Ectodermal cell (in vitro differentiated cells): ENCODE measurements at regions not wholly inside any gene's neighbourhood (a gene's known extent, or its start where the extent isn't known, plus 50 kb on each side); places are given as distances from the start of the nearest gene placed in this dataset.

Experiments
- H3K27ac ChIP-seq: 2 replicates; pipeline ENCODE4 v1.7.0; 2013; ENCODE audit warnings: mild to moderate bottlenecking, low read depth, low read length; ENCODE audit not compliant: insufficient read depth, poor library complexity, severe bottlenecking
- H3K27me3 ChIP-seq: 2 replicates; pipeline ENCODE4 v1.7.0; 2013; ENCODE audit warnings: mild to moderate bottlenecking, low read length; ENCODE audit not compliant: insufficient read depth, control insufficient read depth, poor library complexity, severe bottlenecking
- H3K36me3 ChIP-seq: one replicate; pipeline ENCODE4 v1.7.0; 2013; ENCODE audit warnings: low read length; ENCODE audit not compliant: control insufficient read depth, insufficient read depth
- H3K4me1 ChIP-seq: one replicate; pipeline ENCODE4 v1.7.0; 2013; ENCODE audit warnings: low read length; ENCODE audit not compliant: control insufficient read depth, insufficient read depth
- H3K4me3 ChIP-seq: 2 replicates; pipeline ENCODE4 v1.7.0; 2013; ENCODE audit warnings: low read depth, low read length, control low read depth; ENCODE audit not compliant: insufficient read depth
- H3K9me3 ChIP-seq: 2 replicates; pipeline ENCODE4 v1.7.0; 2013; ENCODE audit warnings: mild to moderate bottlenecking, low read length, moderate library complexity; ENCODE audit not compliant: control insufficient read depth
- WGBS, 2 experiments: methylation state at CpG; one replicate each; pipeline ENCODE4 v1.1.7; 2013; ENCODE audit warnings: missing lambda C conversion rate in 2 of 2; 5-methylcytosine and 5-hydroxymethylcytosine counted together

- peak overlapping the region; percentile 46 for H3K4me3 ChIP-seq
- 1% methylated on average over 37 of the region's 37 CpGs for WGBS, 2 experiments
- H3K9me3 ChIP-seq, result no peaks in the 10 kb centered on the region
- no peak overlapping the region for H3K27ac ChIP-seq
- peaks cover 9% of the 10 kb centered on the region for H3K4me1 ChIP-seq
- peaks cover 58% of the 10 kb centered on the region for H3K27me3 ChIP-seq
- no peaks in the 10 kb centered on the region for H3K36me3 ChIP-seq
These were observed 335.1 kb upstream of the THRB start for GRCh38 chr3:24829629-24830229.

- WGBS, 2 experiments, result 10 to 11% methylated on average over 35 of the region's 35 CpGs
These were observed 335.8 kb upstream of the THRB start for GRCh38 chr3:24830230-24831152.

GRCh38 chr3:24831221-24831620 lies 336.6 kb upstream of the THRB start:
- H3K27ac ChIP-seq, result no peak overlapping the region
- no peak overlapping the region for H3K4me3 ChIP-seq
- WGBS, 2 experiments, result 87 to 91% methylated on average over 3 to 5 of the region's 6 CpGs
- H3K27me3 ChIP-seq, result peaks cover 58% of the 10 kb centered on the region
- no peaks in the 10 kb centered on the region for H3K36me3 ChIP-seq
- H3K9me3 ChIP-seq, result no peaks in the 10 kb centered on the region
- H3K4me1 ChIP-seq, result peaks cover 9% of the 10 kb centered on the region

More at GRCh38 chr3:24830230-24831152, 335.8 kb upstream of the THRB start:
- Histone ChIP-seq H3K36me3 (no peaks in the 10 kb centered on the region), H3K27me3 (peaks cover 58% of the 10 kb centered on the region), H3K4me1 (peaks cover 9% of the 10 kb centered on the region), H3K4me3 (peak overlapping the region; percentile 46), H3K9me3 (no peaks in the 10 kb centered on the region), H3K27ac (no peak overlapping the region)

GRCh38 chr3:24832891-24833290 lies 338.2 kb upstream of the THRB start:
- peaks cover 44% of the 10 kb centered on the region for H3K27me3 ChIP-seq
- no peak overlapping the region for H3K27ac ChIP-seq
- no peaks in the 10 kb centered on the region for H3K9me3 ChIP-seq
- peaks cover 9% of the 10 kb centered on the region for H3K4me1 ChIP-seq
- H3K4me3 ChIP-seq, result no peak overlapping the region
- no peaks in the 10 kb centered on the region for H3K36me3 ChIP-seq
- 83 to 85% methylated on average over 5 of the region's 5 CpGs for WGBS, 2 experiments

GRCh38 chr3:24834442-24834841 lies 339.8 kb upstream of the THRB start:
- peaks cover 9% of the 10 kb centered on the region for H3K4me1 ChIP-seq
- H3K36me3 ChIP-seq, result no peaks in the 10 kb centered on the region
- H3K27me3 ChIP-seq, result peaks cover 29% of the 10 kb centered on the region
- H3K4me3 ChIP-seq, result no peak overlapping the region
- 92 to 95% methylated on average over 4 of the region's 4 CpGs for WGBS, 2 experiments
- H3K9me3 ChIP-seq, result no peaks in the 10 kb centered on the region
- H3K27ac ChIP-seq, result no peak overlapping the region

GRCh38 chr3:24835510-24835909 lies 340.9 kb upstream of the THRB start:
- H3K4me1 ChIP-seq, result peaks cover 1% of the 10 kb centered on the region
- no peaks in the 10 kb centered on the region for H3K36me3 ChIP-seq
- H3K27me3 ChIP-seq, result peaks cover 18% of the 10 kb centered on the region
- no peak overlapping the region for H3K4me3 ChIP-seq
- no peaks in the 10 kb centered on the region for H3K9me3 ChIP-seq
- no peak overlapping the region for H3K27ac ChIP-seq
- 91 to 96% methylated on average over 3 to 4 of the region's 4 CpGs for WGBS, 2 experiments

GRCh38 chr3:24837601-24838000 lies 343.0 kb upstream of the THRB start:
- H3K27me3 ChIP-seq, result no peaks in the 10 kb centered on the region
- H3K27ac ChIP-seq, result no peak overlapping the region
- no peak overlapping the region for H3K4me3 ChIP-seq
- H3K36me3 ChIP-seq, result no peaks in the 10 kb centered on the region
- no peaks in the 10 kb centered on the region for H3K9me3 ChIP-seq
- H3K4me1 ChIP-seq, result no peaks in the 10 kb centered on the region
- whole genome bisulfite sequencing, 2 experiments, result 87 to 97% methylated on average over 3 of the region's 3 CpGs

GRCh38 chr3:24838533-24838932 lies 343.9 kb upstream of the THRB start:
- Histone ChIP-seq H3K27ac (no peak overlapping the region), H3K9me3 (no peaks in the 10 kb centered on the region), H3K36me3 (no peaks in the 10 kb centered on the region), H3K4me3 (no peak overlapping the region), H3K27me3 (no peaks in the 10 kb centered on the region), H3K4me1 (no peaks in the 10 kb centered on the region)

GRCh38 chr3:24843955-24844354 lies 349.3 kb upstream of the THRB start:
- Histone ChIP-seq H3K9me3 (no peaks in the 10 kb centered on the region), H3K4me3 (no peak overlapping the region), H3K27ac (no peak overlapping the region), H3K36me3 (no peaks in the 10 kb centered on the region), H3K27me3 (no peaks in the 10 kb centered on the region), H3K4me1 (peaks cover 4% of the 10 kb centered on the region)
- WGBS, 2 experiments, result 83 to 94% methylated on average over 2 of the region's 2 CpGs

GRCh38 chr3:24845524-24846155 lies 351.0 kb upstream of the THRB start:
- Histone ChIP-seq H3K9me3 (no peaks in the 10 kb centered on the region), H3K36me3 (no peaks in the 10 kb centered on the region), H3K4me3 (no peak overlapping the region), H3K27ac (no peak overlapping the region), H3K4me1 (peaks cover 4% of the 10 kb centered on the region), H3K27me3 (no peaks in the 10 kb centered on the region)
- 48 to 56% methylated on average over 3 of the region's 3 CpGs for WGBS, 2 experiments
